Epithelial cell of proximal tubule (primary cell): ENCODE measurements at regions not wholly inside any gene's neighbourhood (a gene's known extent, or its start where the extent isn't known, plus 50 kb on each side); places are given as distances from the start of the nearest gene placed in this dataset.
"Not testable (repeated sequence)": the region's sequence is repeated elsewhere in the genome, so short reads cannot be mapped to it uniquely, and the experiment has no call there.

ENCODE experiments used
- DNase-seq: peaks from one replicate; pipeline ENCODE4 v3.0.0-alpha.2; 2011; ENCODE audit warnings: low read depth
- H3K4me3 ChIP-seq: 2 replicates; pipeline ENCODE4 v1.5.1; 2011; ENCODE audit warnings: low read depth, mild to moderate bottlenecking, low read length

DNA sequence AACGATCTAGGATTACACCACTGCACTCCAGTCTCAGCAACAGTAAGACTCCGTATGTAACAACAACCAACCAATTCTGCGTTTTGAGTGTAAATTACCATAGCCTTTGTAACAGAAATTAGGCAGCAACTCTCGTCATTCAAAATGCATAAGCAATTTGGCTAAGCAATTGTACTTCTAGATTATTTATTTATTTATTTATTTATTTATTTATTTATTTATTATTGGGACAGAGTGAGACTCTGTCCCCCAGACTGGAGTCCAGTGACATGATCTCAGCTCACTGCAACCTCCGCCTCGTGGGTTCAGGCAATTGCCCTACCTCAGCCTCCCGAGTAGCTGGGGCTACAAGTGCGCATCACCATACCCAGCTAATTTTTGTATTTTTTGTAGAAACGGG, 217.7 kb downstream of the POTEG start:
- not testable (repeated sequence) for H3K4me3 ChIP-seq, DNase-seq

DNA sequence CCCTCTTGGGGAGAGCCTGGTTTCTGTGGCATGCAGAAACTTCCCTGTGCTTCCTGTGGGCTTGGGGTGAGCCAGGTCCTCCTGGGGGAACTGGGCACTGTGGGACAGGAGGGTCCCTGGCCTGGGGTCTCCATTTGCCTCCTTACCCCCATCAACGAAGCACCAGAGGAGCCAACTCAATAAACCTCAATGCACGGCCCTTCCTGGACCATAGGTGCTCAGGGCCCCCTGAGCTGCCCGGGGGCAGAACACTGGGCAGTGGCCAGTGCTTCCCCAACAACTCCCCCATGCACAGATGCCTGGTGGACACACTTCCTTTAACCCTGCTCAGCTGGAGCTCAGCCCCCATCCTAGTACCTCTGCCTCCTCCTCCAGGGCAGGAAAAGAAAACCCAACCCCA, 214.7 kb downstream of the POTEG start:
- H3K4me3 ChIP-seq, DNase-seq: not testable (repeated sequence)

DNA sequence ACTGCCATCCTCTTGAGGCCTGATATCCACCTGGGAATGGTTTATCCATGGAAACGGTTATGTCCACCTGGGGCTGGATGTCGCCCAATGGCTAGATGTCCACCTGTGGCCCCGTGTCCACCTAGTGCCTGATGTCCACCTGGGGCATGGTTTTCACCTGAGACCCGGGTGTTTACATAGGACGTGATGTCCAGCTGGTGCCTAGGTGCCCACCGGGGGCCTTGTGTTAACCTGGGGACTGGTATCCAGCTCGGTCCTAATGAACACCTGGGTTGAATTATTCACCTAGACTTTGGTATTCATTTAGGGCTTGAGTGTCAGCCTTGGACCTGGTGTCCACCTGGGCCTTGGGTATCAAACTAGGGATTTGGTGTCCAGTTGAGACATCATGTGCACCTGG, 202.7 kb downstream of the POTEG start:
- H3K4me3 ChIP-seq, DNase-seq: not testable (repeated sequence)

DNA sequence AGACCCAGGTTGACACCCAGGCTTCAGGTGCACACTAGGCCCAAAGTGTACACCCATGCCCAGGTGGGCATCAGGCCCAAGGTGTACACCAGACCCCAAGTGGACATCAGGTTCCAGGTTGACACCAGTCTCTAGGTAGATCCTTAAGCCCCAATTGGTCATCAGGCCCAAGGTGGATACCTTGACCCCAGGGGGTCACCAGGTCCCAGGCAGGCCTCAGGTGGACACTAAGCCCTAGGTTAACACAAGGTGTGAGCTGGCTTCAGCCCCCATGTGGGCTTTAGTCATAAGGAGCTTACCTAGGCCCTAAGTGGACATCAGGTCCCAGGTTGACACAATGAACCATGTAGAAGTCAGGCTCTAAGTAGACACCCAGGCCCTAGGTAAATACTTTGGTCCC, 200.1 kb downstream of the POTEG start:
- DNase-seq, H3K4me3 ChIP-seq: not testable (repeated sequence)

DNA sequence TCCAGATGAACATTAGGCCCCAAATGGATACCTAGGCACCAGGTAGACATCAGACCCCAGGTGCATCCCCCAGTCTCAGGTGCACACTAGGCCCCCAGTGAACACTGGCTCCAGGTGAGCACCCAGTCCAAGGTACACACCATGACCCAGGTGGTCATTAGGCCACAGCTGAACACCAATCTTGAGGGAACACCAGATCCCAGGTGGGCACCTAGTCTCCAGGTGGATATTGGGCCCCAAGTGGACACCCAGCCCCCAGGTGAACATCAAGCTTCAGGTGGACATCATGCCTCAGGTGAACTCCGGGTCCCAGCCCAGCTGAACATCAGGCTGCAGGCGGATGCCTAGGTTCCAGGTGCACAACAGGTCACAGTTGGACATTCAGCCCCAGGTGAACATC, 196.5 kb downstream of the POTEG start:
- not testable (repeated sequence) for H3K4me3 ChIP-seq, DNase-seq

DNA sequence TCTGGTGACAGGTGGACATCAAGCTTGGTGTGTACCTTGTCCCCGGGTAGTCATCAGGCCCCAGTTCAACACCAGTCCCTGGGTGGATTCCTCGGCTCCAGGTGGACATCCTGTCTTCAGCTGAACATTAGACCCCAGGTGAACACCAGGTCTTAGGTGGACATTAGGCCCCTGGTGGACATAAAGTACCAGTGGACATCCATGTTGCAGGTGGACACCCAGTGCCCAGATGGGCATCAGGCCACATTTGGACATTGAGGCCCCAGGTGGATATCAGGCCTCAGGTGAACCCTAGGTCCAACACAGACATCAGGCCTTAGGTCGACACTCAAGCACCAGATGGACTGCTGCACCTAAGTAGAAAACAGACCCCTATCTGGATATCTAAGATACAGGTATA, 195.6 kb downstream of the POTEG start:
- not testable (repeated sequence) for H3K4me3 ChIP-seq, DNase-seq

DNA sequence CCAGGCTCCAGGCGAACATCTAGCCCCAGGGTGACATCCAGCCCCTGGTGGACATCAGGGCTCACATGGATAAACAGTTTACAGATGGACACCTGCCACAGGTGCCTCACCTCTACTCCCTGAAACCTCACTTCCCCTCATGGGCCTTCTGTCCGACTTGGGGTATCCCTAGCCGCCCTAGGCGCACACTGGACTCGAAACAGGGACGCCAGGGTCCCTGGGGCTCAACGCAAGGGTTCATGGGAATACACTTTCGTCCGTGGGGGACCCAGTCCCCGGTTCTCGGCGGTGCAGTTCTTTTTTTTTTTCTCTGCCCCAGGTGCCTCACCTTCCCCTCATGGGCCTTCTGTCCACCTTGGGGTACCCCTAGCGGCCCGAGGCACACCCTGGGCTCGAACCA, 194.2 kb downstream of the POTEG start:
- not testable (repeated sequence) for H3K4me3 ChIP-seq, DNase-seq

DNA sequence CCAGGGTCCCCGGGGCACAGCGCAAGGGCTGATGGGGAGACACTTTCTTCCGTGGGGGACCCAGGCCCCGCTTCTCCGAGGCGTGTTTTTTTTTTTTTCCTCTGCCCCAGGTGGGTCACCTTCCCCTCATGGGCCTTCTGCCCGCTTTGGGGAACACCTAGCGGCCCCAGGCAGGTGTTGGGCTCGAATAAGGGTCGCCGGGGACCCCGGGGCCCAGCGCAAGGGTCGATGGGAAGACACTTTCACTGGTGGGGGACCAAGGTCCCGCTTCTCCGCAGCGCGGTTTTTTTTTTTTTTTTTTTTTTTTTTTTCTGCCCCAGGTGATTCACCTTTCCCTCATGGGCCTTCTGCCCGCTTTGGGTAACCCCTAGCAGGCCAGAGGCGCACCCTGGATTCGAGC, 193.8 kb downstream of the POTEG start:
- DNase-seq, result not testable (repeated sequence)

DNA sequence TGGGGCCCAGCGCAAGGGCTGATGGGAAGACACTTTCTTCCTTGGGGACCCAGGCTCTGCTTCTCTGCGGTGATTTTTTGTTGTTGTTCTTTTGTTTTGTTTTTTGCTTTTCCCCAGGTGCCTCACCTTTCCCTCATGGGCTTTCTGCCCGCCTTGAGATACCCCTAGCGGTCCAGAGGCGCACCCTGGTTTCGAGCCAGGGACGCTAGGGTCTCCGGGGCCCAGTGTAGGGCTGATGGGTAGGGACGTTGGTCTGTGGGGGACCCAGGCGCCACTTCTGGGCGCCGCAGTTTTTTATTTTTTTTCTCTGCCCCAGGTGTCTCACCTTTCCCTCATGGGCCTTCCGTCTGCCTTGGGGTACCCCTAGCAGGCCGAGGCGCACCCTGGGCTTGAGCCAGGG, 192.7 kb downstream of the POTEG start:
- not testable (repeated sequence) for DNase-seq, H3K4me3 ChIP-seq

More for the DNA sequence above, 193.8 kb downstream of the POTEG start:
- H3K4me3 ChIP-seq, result not testable (repeated sequence)

DNA sequence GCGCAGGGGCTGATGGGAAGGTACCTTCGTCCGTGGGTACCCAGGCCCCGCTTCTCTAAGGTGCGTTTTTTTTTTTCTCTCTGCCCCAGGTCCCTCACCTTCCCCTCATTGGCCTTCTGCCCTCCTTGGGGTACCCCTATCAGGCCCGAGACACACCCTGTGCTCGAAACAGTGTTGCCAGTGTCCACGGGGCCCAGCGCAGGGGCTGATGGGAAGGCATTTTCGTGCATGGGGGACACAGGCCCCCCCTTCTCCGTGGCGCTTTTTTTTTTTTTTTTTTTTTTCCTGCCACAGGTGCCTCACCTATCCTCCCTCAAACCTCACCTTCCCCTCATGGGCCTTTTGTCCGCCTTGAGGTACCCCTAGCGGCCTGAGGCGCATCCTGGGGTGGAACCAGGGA, 191.6 kb downstream of the POTEG start:
- H3K4me3 ChIP-seq, DNase-seq: not testable (repeated sequence)

DNA sequence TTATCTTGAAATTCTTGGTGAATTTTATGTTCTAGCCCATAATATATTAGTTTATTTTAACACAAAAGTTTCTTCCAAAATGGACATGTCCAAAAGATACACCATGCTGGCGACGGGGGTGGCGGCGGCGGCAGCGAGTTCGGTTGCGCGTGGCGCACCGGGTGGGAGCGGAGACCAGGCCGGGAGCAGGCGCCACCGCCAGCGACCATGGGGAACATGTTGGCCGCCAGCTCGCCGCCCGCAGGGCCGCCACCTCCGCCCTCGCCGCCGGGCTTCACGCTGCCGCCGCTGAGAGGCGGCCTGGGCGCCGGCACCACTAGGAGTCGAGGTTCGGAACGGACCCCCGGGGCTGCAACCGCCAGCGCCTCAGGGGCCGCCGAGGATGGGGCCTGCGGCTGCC, 167.2 kb downstream of the POTEG start:
- not testable (repeated sequence) for DNase-seq, H3K4me3 ChIP-seq

DNA sequence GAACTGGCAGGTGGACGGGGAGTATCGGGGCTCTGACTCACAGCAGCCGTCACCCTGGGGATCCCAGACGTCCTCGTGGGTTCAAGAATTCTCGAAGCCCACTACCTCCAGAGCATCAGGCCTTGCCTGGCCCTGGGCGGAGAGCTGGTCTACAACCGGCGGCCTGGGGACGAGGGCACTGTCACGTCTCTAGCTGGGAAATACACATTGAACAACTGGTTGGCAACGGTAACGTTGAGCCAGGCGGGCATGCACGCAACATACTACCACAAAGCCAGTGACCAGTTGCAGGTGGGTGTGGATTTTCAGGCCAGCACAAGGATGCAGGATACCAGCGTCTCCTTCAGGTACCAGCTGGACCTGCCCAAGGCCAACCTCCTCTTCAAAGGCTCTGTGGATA, 166.5 kb downstream of the POTEG start:
- not testable (repeated sequence) for DNase-seq, H3K4me3 ChIP-seq

DNA sequence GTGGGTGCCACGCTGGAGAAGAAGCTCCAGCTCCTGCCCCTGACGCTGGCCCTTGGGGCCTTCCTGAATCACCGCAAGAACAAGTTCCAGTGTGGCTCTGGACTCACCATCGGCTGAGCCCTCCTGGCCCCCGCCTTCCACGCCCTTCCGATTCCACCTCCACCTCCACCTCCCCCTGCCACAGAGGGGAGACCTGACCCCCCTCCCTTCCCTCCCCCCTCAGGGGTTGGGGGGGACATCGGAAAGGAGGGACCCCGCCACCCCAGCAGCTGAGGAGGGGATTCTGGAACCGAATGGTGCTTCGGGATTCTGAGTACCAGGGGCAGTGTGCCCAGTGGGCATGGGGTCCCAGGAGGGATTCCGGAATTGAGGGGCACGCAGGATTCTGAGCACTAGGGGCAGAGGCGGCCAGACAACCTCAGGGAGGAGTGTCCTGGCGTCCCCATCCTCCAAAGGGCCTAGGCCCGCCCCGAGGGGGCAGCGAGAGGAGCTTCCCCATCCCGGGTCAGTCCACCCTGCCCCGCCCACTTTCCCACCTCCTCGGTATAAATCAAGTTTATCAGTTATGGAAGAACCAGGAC, 166.0 kb downstream of the POTEG start:
- H3K4me3 ChIP-seq, DNase-seq: not testable (repeated sequence)

DNA sequence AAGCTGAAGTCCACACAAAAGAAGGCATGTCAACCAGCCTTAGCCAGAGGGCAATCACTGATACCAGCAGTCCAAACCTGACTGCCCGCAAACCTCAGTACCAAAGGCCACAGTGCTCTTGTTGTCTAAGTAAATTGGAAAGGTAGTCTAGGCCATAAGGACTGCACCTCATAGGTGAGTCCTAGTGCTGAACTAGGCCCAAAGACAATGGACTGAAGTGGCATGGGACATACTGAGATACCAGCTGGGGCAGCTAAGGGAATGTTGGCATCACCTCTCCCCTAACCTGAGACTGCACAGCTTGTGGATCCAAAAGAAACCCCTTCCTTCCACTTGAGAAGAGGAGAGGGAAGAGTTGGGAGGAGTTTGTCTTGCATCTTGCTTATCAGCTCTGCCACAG, 161.9 kb downstream of the POTEG start:
- not testable (repeated sequence) for H3K4me3 ChIP-seq

DNA sequence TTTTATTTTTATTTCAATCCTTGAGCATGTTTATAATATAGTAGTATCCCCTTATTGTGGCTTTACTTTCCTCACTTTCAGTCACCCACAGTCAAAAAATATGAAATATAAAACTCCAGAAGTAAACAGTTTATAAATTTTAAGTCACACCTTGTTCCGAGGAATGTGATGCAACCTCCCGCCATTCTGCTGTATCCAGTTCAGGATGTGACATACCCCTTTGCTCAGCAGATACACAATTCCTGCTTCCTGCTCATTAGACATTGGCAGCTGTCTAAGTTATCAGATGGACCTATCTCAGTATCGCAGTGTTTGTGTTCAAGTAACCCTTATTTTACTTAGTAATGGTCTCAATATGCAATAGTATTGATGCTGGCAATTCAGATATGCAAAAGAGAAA, 144.5 kb downstream of the POTEG start:
- not testable (repeated sequence) for H3K4me3 ChIP-seq, DNase-seq

More for the DNA sequence above, 161.9 kb downstream of the POTEG start:
- DNase-seq, result not testable (repeated sequence)

DNA sequence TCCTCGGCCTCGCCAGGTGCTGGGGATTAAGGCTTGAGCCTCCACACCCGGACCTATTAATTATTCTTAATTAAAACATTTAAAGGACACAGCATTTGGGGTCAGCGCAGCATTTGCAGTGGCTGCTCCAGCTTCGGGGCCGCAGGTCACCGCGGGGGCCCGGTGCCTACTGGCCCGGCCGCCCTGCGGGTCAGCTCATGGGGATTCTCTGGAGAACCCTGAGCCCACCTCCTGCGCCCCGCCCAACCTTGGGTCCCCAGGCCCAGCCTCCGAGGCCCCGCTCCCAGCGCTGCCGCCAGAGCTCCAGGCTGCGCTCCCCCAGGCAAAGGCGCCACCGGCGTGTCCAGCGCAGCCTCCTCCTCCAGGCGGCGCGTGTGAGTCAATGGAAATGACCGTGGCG, 133.9 kb downstream of the POTEG start:
- H3K4me3 ChIP-seq, DNase-seq: not testable (repeated sequence)

DNA sequence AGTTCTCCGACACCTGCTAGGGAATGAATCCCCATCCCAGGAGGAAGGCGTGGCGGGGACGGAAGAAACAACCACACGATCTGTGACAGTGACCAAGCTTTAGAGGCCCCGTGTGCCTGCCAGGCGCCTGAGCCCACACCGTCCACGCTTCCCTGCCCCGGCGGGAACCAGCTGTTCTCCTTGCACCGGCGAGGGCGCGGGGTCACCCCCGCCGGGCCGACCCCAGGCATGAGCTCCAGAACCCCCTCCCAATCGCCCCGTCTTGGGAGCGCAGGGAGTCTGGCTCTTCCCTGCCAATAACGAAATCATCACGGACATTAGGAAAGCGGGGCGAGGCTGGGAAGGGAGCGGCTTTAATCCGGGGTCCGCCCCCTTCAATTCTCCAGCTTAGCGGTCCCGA, 133.3 kb downstream of the POTEG start:
- H3K4me3 ChIP-seq, DNase-seq: not testable (repeated sequence)

DNA sequence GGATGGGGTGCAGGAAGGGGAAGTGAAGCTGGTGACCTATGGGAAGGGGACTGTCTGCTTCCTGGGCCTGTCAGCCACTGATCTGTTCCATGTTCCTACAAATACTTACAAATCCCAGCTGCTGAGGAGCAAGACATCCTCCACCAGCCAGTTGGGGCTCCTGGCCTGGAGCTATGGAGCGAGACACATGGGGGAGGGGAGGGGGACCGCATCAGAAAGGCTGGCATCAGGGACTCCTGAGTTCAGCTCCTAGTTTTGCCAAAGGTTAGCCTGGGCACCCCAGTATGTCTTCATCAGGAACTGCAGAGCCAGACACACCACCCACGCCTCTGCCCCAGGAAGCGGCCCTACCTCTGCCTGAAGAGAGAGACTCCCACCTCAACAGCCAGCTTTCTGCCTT, 130.3 kb downstream of the POTEG start:
- H3K4me3 ChIP-seq, DNase-seq: not testable (repeated sequence)

DNA sequence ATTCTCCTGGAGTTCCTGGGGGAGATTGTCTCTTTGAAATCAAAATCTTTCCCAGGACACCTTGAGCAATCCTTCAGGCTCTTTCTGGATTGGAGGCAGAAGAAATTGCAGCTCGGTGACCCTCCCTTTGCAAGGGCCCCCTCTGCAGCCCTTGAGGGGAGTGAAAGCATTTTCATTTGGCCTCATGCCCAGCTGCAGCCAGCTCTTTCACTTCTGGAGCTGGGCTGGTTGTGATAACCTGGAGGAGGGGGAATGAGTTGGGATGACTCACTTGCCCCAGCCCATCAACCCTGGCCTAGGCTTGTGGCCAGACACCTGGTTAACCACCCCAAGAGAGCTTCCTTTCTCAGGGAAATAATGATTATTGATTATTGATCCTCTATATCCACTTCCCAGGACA, 129.7 kb downstream of the POTEG start:
- not testable (repeated sequence) for H3K4me3 ChIP-seq, DNase-seq

DNA sequence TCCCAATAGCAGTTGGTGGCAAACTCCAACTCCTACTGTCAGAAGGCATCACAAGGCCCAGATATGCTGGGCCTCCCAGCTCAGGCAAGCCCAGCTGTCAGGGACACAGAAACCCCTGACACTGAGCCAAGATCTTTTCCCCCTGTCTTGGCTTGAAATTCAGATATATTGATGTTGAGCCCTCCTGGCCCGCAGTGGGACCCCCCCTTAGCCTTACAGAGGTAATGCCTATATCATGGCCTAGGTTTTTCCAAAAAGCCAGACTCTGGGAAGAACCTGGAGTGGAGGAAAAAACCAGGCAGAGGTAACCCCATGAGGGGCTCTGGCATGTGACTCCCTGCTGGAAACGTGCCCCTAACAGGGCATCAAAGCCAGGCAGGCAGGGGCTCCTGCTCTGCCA, 129.2 kb downstream of the POTEG start:
- DNase-seq, H3K4me3 ChIP-seq: not testable (repeated sequence)

DNA sequence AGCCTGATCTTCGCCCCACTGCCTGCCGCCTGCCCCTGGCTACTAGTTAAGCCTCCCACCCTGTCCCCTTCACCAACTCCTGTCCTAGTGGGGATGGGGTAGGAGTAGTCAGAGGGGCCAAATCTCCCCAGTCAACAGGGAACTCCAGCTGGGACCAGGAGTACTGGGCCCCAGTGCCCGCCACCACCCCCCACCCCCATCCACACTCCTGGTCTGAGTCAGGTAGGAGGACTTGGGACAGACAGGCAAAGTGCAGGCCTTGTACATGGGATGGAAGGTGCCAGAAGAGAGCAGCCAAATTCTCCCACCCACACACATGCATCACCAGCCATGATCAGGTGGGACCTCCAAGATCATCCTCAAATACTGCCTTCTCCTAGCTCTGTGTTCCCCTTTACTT, 128.4 kb downstream of the POTEG start:
- not testable (repeated sequence) for H3K4me3 ChIP-seq, DNase-seq
